GM13977 (cell line): ENCODE measurements at regions not wholly inside any gene's neighbourhood (a gene's known extent, or its start where the extent isn't known, plus 50 kb on each side); places are given as distances from the start of the nearest gene placed in this dataset.

Experiments
- DNase-seq: peaks from one replicate; pipeline ENCODE4 v3.0.0; 2012; ENCODE audit warnings: low spot score
- in situ Hi-C: fragments of 300-500 bp; cut with MboI; formaldehyde crosslinking; loops from one replicate; pipeline ENCODE4 v1.12.0; 2022; ENCODE audit warnings: low sequenced_read_pairs, low pct_unique_long_range_greater_than_20kb, mixed read lengths, inconsistent platforms; ENCODE audit not compliant: unreplicated experiment
- TF ChIP-seq, protein P1 (sequence below): IDR thresholded peaks from 2 replicates; pipeline ENCODE4 v1.5.1; 2012; ENCODE audit warnings: mild to moderate bottlenecking, control low read depth; ENCODE audit not compliant: insufficient read depth; ENCODE audit errors: extremely low read depth, missing control alignments

DNA sequence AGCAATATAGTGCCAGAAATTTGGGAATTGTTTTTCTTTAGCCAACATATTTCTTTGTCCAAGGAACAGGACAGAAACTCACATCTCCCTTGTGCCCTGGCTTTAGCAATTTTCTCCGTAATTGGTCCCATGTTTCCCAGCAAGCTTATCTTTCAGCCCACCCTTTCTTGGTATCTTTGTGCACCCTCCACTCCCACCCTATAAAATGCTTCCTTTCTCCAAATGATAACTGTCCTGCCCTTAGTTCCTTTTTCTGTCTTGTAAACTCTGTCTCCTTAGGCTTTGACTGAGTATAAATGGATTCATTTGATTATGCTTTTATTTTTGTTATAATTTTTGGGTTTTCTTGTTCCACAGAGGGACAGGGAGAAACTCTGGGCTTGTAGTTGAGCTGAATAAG is 442.8 kb downstream of the ATP23 start:
- TF ChIP-seq, protein P1, sequence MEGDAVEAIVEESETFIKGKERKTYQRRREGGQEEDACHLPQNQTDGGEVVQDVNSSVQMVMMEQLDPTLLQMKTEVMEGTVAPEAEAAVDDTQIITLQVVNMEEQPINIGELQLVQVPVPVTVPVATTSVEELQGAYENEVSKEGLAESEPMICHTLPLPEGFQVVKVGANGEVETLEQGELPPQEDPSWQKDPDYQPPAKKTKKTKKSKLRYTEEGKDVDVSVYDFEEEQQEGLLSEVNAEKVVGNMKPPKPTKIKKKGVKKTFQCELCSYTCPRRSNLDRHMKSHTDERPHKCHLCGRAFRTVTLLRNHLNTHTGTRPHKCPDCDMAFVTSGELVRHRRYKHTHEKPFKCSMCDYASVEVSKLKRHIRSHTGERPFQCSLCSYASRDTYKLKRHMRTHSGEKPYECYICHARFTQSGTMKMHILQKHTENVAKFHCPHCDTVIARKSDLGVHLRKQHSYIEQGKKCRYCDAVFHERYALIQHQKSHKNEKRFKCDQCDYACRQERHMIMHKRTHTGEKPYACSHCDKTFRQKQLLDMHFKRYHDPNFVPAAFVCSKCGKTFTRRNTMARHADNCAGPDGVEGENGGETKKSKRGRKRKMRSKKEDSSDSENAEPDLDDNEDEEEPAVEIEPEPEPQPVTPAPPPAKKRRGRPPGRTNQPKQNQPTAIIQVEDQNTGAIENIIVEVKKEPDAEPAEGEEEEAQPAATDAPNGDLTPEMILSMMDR: no peak
- in situ Hi-C loops: no loop called here
- no peak for DNase-seq

DNA sequence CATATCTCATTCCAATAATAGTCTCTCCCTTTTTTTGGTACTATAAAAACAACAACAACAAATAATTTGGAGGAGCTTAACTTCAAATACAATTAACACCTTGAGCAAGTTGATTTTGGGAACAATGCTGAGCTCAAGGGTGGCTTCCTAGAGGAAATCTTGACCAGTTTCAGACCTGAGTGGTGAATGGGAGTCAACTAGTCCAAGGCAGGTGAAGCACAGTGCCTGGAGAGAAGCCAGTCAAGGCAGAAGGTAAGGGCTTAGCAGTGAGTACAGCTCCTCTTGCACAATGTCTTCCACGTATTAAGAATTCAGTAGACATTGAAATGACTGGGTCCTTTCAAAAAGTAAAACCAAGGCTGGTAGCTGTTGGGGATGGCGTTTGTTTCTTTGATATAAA is 444.8 kb downstream of the ATP23 start:
- in situ Hi-C loops: no loop called here
- no peak for DNase-seq
- TF ChIP-seq, protein P1: no peak

DNA sequence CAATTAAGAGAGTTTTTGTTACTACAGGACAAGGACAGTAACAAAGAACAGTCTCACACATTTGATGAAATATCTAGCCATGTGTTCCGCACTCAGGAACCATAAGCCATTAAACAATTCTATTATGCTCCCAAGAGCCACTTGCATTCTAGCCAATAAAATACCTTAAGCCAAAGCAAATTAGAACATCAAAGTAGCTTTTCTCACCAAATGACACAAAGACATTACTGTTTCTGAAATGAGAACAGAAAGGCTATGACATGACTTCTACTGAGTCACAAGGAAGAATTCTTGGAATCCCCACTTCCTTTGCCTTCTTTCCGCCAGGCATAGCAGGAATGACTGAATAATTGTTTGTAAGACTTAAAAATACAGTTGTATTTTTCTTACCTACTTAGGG is 445.8 kb downstream of the ATP23 start:
- TF ChIP-seq, protein P1: no peak
- no peak for DNase-seq
- in situ Hi-C loops: no loop called here

DNA sequence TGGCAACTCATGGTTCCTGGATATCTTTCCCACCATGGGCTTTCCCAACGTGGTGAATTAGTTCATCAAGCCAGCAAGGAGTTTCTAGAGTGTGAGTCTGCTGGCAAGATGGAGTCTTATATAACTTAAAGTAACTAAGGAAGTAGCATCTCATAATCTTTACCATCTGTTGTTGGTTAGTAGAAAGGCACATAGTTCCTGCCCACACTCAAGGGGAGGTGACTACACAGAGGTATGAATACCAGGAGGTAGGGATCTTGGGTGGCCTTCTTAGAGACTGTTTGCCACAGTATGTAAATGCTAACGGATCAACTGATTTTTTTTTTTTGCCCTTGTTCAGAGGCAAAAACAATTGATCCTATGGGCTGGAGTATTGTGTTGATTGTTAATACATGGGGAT is 446.9 kb downstream of the ATP23 start:
- in situ Hi-C loops: no loop called here
- DNase-seq: no peak
- TF ChIP-seq, protein P1: no peak

DNA sequence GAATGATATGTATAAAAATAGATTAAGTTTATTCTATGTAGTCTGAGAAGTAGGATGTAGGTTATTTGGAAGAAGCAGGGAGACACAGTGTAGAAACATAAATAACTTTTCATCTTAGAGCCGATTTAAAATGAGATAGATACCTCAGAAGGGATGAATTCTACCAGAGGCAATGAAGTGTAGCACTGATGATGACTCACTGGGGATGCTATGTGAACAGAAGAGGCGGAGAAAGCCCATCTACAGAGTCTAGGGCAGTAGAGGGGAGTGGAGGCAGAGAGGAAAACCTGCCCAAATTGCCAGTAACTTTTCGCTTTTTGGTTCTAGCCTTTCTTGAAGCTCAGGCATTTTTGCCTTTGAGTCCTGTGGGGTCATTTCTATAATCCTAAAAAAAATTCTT is 451.8 kb downstream of the ATP23 start:
- TF ChIP-seq, protein P1: no peak
- in situ Hi-C loops: no loop called here
- no peak for DNase-seq

DNA sequence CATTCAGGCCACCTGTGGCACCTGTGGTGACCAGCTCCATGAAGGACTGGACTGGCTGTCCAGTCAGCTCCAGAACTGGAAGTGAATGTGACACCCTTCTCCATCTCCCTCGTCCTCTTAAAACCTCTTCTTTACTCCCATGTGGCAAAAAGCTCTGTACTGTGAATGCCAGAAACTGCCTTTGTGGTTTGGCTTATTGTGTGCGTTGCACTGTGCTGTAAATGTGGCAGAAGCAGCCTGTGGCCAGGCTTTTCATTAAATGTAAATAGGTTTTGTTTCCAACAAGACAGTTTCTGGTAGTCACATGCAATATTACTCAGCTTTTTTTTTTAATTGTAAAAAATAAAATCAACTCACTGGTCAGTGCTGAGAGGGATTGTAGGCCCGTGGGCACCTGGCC is 453.7 kb downstream of the ATP23 start:
- DNase-seq: no peak
- TF ChIP-seq, protein P1: no peak
- in situ Hi-C loops: no loop called here

DNA sequence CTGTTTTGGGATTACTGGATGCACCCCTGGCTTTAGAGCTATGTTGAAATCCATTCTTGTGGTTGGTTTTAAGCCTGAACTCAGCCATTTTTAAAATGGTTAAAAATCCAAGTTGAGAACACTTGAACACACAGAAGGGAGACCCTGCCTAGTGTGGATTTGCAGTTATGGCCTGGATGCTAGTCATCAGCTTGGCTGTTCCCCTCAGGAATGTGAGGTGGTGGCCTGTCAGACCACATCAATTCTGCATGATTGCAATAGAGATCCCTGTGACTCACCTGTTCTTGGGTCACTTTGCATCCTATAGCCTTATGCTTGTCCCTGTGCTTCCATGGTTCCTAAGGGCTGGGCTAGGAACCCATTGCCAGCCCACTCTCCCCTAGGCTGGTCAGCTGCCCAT is 454.1 kb downstream of the ATP23 start:
- TF ChIP-seq, protein P1: no peak
- in situ Hi-C loops: no loop called here

More for the DNA sequence above, 454.1 kb downstream of the ATP23 start:
- no peak for DNase-seq
